OCI-LY3 (cell line): ENCODE measurements at regions not wholly inside any gene's neighbourhood (a gene's known extent, or its start where the extent isn't known, plus 50 kb on each side); places are given as distances from the start of the nearest gene placed in this dataset.

ENCODE experiments used
- H2AFZ ChIP-seq: fragments of 200-600, 300-600 bp; shearing (Covaris generic); 2 replicates; pipeline ENCODE4 v1.6.0; 2014; ENCODE audit warnings: antibody characterized with exemption, low read depth, low read length
- H3K27ac ChIP-seq: fragments of 200-600, 300-600 bp; sonication (generic); 2 replicates; pipeline ENCODE4 v1.5.1; 2014; ENCODE audit warnings: mild to moderate bottlenecking, low read length, moderate library complexity, mixed read lengths
- H3K27me3 ChIP-seq: fragments of 200-600, 300-600 bp; sonication (generic); 2 replicates; pipeline ENCODE4 v1.6.1; 2014; ENCODE audit warnings: low read depth, low read length, mixed read lengths
- H3K36me3 ChIP-seq: fragments of 200-600, 300-600 bp; sonication (generic); replicated peaks from 2 replicates; pipeline ENCODE3; 2014; ENCODE audit warnings: low read depth, low read length, mixed read lengths
- H3K4me1 ChIP-seq: fragments of 300-600, 200-600 bp; sonication (generic); 2 replicates; pipeline ENCODE4 v1.6.1; 2014; ENCODE audit warnings: low read length, mixed read lengths
- H3K4me2 ChIP-seq: fragments of 200-600, 300-600 bp; sonication (generic); 2 replicates; pipeline ENCODE4 v1.6.1; 2014; ENCODE audit warnings: low read length, mixed read lengths
- H3K4me3 ChIP-seq: fragments of 300-600, 200-600 bp; sonication (generic); 2 replicates; pipeline ENCODE4 v1.5.1; 2014; ENCODE audit warnings: antibody characterized with exemption, mild to moderate bottlenecking, low read length, moderate library complexity
- H3K79me2 ChIP-seq: fragments of 300-600, 200-600 bp; shearing (Covaris generic); 2 replicates; pipeline ENCODE4 v1.6.1; 2014; ENCODE audit warnings: mild to moderate bottlenecking, low read length, mixed read lengths
- H3K9ac ChIP-seq: fragments of 300-600, 200-600 bp; shearing (Covaris generic); 2 replicates; pipeline ENCODE4 v1.6.0; 2014; ENCODE audit warnings: mild to moderate bottlenecking, low read length, moderate library complexity
- H3K9me3 ChIP-seq: fragments of 200-600, 300-600 bp; shearing (Covaris generic); 2 replicates; pipeline ENCODE4 v1.6.1; 2014; ENCODE audit warnings: low read length, mixed read lengths; ENCODE audit not compliant: insufficient read depth
- H4K20me1 ChIP-seq: fragments of 200-600, 300-600 bp; sonication (generic); 2 replicates; pipeline ENCODE4 v1.6.1; 2016; ENCODE audit warnings: low read length, mixed read lengths; ENCODE audit not compliant: insufficient read depth
- CTCF ChIP-seq: fragments of 200-600, 300-600 bp; sonication (generic); IDR thresholded peaks from 2 replicates; pipeline ENCODE4 v1.5.1; 2014; ENCODE audit warnings: antibody characterized with exemption, low read length, low read depth
- EZH2phosphoT487 ChIP-seq: fragments of 200-600 bp; shearing (Covaris generic); IDR thresholded peaks from 2 replicates; pipeline ENCODE4 v1.6.1; 2018; ENCODE audit warnings: antibody characterized with exemption, mixed run types, low read depth

DNA sequence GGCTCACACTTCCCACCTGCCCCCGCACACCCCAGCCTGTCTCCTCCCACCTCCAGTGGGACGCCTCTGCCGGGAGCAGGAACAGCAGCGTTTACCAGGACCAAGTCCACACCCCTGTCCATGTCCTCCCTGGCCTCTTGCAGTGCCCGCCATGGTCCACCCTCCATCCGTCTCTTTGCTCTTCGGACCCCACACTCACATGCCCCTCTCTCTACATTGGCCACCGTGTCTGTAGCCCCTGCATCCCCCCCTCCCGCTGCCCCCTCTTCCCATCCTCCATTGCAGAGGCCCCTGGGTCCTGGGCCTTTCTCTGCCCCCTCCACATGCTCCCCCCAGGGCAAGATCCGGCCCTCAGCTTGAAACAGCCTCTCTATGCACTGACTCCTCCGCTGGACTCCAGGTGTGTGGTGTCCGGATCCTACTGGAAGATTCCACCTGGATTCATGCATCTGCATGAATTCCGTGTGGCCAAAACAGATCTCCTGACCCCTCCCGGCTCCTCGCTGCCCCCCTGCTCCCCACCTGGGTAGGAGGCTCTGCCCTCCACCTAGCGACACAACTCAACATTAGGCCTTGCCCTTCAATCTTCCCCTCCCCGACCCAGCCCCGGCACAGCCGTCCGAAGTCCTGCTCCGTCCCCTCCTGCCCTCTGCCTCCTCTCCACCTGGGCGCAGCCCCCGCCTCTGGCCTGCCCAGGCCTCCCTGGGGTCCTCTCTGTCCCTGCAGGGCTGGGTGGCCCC is 168.5 kb downstream of the OLFM1 start:
- no peak overlapping the region for H2AFZ ChIP-seq
- no peak overlapping the region for H3K4me2 ChIP-seq
- H3K4me3 ChIP-seq = no peak overlapping the region
- H3K27ac ChIP-seq = no peak overlapping the region
- no peaks in the 10 kb centered on the region for H3K27me3 ChIP-seq
- TF ChIP-seq EZH2phosphoT487 (no peak), CTCF (no peak)
- H3K9ac ChIP-seq = no peak overlapping the region
- H3K4me1 ChIP-seq = no peaks in the 10 kb centered on the region
- H3K36me3 ChIP-seq = no peaks in the 10 kb centered on the region
- no peaks in the 10 kb centered on the region for H4K20me1 ChIP-seq
- no peaks in the 10 kb centered on the region for H3K79me2 ChIP-seq
- no peaks in the 10 kb centered on the region for H3K9me3 ChIP-seq

GRCh38 chr9:135256581-135257354 is 169.3 kb downstream of the OLFM1 start:
- no peak overlapping the region for H2AFZ ChIP-seq
- no peak for TF ChIP-seq EZH2phosphoT487
- no peaks in the 10 kb centered on the region for H3K4me1 ChIP-seq
- H3K79me2 ChIP-seq = no peaks in the 10 kb centered on the region
- no peaks in the 10 kb centered on the region for H3K9me3 ChIP-seq
- H3K4me3 ChIP-seq = no peak overlapping the region
- H3K27me3 ChIP-seq = no peaks in the 10 kb centered on the region
- no peak overlapping the region for H3K27ac ChIP-seq
- no peak overlapping the region for H3K9ac ChIP-seq
- H3K36me3 ChIP-seq = no peaks in the 10 kb centered on the region
- no peak overlapping the region for H3K4me2 ChIP-seq
- no peaks in the 10 kb centered on the region for H4K20me1 ChIP-seq

DNA sequence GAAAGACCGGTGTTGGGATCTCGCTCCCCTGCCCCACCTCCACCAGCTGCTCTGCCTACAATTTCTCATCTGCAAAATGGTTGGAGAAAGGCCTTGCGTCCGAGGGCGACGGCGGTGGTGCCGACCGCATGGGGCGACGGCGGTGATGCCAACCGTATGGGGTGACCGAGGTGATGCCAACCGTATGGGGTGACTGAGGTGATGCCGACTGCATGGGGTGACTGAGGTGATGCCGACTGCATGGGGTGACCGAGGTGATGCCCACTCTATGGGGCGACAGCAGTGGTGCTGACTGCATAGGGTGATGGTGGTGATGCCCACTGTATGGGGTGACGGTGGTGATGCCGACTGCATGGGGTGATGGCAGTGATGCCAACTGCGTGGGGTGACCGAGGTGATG is 171.0 kb downstream of the OLFM1 start:
- H3K4me3 ChIP-seq = no peak overlapping the region
- no peak overlapping the region for H2AFZ ChIP-seq
- H4K20me1 ChIP-seq = no peaks in the 10 kb centered on the region
- H3K9me3 ChIP-seq = no peaks in the 10 kb centered on the region
- H3K79me2 ChIP-seq = no peaks in the 10 kb centered on the region
- H3K27me3 ChIP-seq = no peaks in the 10 kb centered on the region
- no peak overlapping the region for H3K9ac ChIP-seq
- no peaks in the 10 kb centered on the region for H3K4me1 ChIP-seq
- no peak overlapping the region for H3K4me2 ChIP-seq
- H3K36me3 ChIP-seq = no peaks in the 10 kb centered on the region
- H3K27ac ChIP-seq = no peak overlapping the region
- TF ChIP-seq CTCF = no peak
- TF ChIP-seq EZH2phosphoT487 = no peak

GRCh38 chr9:135259273-135259672 is 171.8 kb downstream of the OLFM1 start:
- Histone ChIP-seq H3K4me1 (no peaks in the 10 kb centered on the region), H4K20me1 (no peaks in the 10 kb centered on the region), H3K9ac (no peak overlapping the region), H3K36me3 (no peaks in the 10 kb centered on the region), H3K9me3 (no peaks in the 10 kb centered on the region), H3K27me3 (no peaks in the 10 kb centered on the region), H2AFZ (no peak overlapping the region), H3K79me2 (no peaks in the 10 kb centered on the region), H3K27ac (no peak overlapping the region), H3K4me3 (no peak overlapping the region), H3K4me2 (no peak overlapping the region)
- no peak for TF ChIP-seq EZH2phosphoT487
- TF ChIP-seq CTCF = no peak
